OCI-LY7 (cell line): ENCODE measurements at regions not wholly inside any gene's neighbourhood (a gene's known extent, or its start where the extent isn't known, plus 50 kb on each side); places are given as distances from the start of the nearest gene placed in this dataset.

ENCODE experiments used
- EZH2phosphoT487 ChIP-seq: fragments of 200-600 bp; sonication (generic); IDR thresholded peaks from 2 replicates; pipeline ENCODE4 v1.6.1; 2018; ENCODE audit warnings: low read depth, borderline replicate concordance, mild to moderate bottlenecking, mixed run types, antibody characterized with exemption, low read length, moderate library complexity, mixed read lengths
- TF ChIP-seq, protein P1 (sequence below): fragments of 200-600 bp; sonication (generic); conservative IDR thresholded peaks from 2 replicates; pipeline ENCODE4 v1.5.1; 2014; ENCODE audit warnings: mild to moderate bottlenecking, antibody characterized with exemption, low read length, moderate library complexity, mixed read lengths

DNA sequence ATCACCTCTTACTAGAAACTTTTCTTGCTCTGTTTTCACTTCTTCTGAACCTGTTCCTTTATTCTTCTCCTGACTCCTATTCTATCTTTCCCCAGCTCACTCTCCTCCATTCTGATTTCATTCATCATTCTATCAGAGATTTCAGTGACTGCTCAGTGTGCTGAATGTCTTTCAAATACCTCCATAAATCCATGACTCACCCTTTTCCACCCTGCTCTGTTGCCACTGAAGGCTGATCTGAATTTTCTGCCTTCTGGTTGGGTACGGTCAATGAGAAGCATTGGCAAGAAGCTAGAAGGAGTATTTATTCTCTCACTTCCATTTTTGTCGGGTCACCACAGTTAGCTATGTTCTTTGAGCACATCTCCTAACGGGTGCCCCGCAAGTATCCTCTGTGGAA lies 265.9 kb downstream of the CBLL2 start:
- TF ChIP-seq, protein P1, sequence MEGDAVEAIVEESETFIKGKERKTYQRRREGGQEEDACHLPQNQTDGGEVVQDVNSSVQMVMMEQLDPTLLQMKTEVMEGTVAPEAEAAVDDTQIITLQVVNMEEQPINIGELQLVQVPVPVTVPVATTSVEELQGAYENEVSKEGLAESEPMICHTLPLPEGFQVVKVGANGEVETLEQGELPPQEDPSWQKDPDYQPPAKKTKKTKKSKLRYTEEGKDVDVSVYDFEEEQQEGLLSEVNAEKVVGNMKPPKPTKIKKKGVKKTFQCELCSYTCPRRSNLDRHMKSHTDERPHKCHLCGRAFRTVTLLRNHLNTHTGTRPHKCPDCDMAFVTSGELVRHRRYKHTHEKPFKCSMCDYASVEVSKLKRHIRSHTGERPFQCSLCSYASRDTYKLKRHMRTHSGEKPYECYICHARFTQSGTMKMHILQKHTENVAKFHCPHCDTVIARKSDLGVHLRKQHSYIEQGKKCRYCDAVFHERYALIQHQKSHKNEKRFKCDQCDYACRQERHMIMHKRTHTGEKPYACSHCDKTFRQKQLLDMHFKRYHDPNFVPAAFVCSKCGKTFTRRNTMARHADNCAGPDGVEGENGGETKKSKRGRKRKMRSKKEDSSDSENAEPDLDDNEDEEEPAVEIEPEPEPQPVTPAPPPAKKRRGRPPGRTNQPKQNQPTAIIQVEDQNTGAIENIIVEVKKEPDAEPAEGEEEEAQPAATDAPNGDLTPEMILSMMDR: no peak
- TF ChIP-seq EZH2phosphoT487: no peak
